ENCODE measurements at regions not wholly inside any gene's neighbourhood (a gene's known extent, or its start where the extent isn't known, plus 50 kb on each side); places are given as distances from the start of the nearest gene placed in this dataset.
"Not testable (repeated sequence)": the region's sequence is repeated elsewhere in the genome, so short reads cannot be mapped to it uniquely, and the experiment has no call there.

DNA sequence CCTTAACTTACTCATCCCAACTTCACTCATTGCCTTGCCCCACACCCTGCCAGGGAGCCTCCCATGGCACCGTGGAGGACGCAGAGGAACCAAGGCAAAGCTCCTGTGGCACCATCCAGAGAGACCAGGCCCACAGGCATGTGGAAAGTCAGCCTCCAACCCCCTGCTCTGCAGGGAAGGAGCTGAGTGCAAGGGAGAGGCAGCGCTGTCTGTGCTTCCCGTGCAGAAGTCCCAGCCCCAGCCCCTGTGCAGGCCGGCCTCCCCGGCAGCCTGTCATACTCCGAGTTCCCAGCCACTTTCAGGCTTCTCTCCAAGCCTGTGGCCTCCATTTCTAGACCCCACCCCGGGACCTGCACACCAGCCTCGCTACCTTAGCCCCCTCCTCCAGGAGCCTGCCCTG is 106.4 kb downstream of the SINHCAF start:
- POLR2A ChIA-PET, result no interaction called here
- CTCF ChIA-PET, result no interaction called here
- no peak for DNase-seq (ENCODE audit: extremely low spot score)
- TF ChIP-seq, protein P1, sequence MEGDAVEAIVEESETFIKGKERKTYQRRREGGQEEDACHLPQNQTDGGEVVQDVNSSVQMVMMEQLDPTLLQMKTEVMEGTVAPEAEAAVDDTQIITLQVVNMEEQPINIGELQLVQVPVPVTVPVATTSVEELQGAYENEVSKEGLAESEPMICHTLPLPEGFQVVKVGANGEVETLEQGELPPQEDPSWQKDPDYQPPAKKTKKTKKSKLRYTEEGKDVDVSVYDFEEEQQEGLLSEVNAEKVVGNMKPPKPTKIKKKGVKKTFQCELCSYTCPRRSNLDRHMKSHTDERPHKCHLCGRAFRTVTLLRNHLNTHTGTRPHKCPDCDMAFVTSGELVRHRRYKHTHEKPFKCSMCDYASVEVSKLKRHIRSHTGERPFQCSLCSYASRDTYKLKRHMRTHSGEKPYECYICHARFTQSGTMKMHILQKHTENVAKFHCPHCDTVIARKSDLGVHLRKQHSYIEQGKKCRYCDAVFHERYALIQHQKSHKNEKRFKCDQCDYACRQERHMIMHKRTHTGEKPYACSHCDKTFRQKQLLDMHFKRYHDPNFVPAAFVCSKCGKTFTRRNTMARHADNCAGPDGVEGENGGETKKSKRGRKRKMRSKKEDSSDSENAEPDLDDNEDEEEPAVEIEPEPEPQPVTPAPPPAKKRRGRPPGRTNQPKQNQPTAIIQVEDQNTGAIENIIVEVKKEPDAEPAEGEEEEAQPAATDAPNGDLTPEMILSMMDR (IDR thresholded peaks at IDR 0.05; ENCODE audit: control extremely low read depth, extremely low read depth, low read depth, missing control alignments), result no peak

DNA sequence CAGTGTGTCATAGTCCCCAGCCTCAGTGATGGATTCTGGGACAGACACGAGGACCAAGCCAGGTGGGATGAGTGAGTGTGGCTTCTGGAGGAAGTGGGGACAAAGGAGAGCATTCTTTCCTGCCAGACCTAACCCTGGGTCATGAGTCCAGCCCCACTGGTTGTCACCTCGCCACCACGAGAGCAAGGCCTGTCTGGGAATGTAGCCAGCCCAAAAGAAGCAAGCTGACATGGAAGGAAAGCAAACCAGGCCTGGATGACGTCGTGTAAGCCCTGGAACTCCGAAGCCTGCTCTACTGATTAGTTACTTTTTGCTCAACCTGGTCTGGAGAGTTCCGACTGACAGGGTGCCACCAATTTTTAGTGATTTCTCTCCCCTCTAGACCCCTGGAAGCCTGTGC is 105.9 kb downstream of the SINHCAF start:
- TF ChIP-seq, protein P1 (IDR thresholded peaks at IDR 0.05; ENCODE audit: control extremely low read depth, extremely low read depth, low read depth, missing control alignments), result no peak
- ChIA-PET CTCF (no interaction called here), POLR2A (no interaction called here)
- peak; percentile 3 for DNase-seq (ENCODE audit: extremely low spot score)

DNA sequence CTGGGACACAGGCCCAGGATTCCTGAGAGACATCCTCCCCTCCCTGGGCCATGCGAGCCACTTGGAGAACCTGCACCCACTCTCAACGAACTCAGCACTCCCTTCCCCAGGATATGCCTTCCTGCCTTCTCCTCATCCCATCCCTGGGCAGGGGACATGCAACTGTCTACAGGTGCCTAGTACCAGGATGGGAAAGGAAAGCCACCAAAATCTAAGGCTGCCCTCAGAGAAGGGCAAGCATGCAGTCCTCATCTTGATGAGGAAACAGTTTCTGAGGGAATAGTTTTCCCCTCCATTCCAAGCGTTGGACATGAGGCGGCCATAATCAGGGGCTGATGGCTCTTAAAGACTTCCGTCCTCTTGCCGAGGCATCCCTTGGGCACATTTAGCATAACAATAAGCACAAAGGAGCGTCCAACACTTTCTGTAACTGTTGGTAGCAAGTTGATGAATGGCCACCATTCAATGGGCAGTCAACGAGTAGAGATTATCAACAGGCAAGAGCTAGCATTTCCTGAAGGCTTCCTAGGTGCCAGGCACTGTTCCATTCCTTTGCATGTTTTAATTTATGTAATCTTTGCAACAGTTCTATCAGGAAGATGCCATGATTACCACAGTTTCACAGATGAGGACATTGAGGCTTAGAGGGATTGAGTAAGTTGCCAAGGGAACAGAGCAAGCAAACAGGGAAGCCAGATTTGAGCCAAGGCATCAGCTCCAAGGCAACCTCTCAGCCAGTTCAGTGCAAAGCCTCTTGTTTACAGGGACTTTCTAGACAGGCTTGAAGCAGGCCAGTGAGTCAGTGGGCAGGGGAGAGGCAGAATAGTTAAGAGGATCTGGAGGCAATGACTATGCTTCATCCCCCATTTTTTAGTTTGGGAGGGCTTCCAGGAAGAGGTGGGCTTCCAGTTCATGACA is 105.1 kb downstream of the SINHCAF start:
- POLR2A ChIA-PET, result no interaction called here
- CTCF ChIA-PET, result interaction anchor here (1.1 kb wide), 1 partner anchor 14 kb away, joined by 3 read pairs; no protein-coding TSS in a partner anchor
- DNase-seq (ENCODE audit: extremely low spot score), result peak; percentile 6
- TF ChIP-seq, protein P1 (IDR thresholded peaks at IDR 0.05; ENCODE audit: control extremely low read depth, extremely low read depth, low read depth, missing control alignments), result no peak

DNA sequence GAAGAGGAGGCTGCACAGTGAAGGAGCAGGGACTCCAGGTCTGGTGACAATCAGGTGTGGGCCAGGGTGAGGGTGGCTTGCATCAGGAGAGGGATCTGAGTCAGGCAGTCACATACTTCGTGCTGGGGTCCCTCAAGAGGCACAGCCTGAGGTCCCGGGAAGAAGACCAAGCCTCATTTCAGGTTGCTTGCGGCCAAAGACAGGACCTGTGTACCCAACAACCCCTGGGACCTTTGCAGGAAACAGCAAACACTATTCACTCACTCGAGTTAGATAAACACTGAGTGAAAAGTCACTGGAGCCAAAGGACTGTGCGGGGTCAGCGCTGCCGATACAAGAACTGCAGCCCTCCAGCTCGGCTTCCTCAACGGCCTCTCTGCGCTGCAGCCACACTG is 104.4 kb downstream of the SINHCAF start:
- DNase-seq (ENCODE audit: extremely low spot score), result peak; percentile 7
- TF ChIP-seq, protein P1 (IDR thresholded peaks at IDR 0.05; ENCODE audit: control extremely low read depth, extremely low read depth, low read depth, missing control alignments), result no peak
- POLR2A ChIA-PET, result no interaction called here
- CTCF ChIA-PET, result interaction anchor here (1.1 kb wide), 1 partner anchor 13 kb away, joined by 3 read pairs; no protein-coding TSS in a partner anchor

DNA sequence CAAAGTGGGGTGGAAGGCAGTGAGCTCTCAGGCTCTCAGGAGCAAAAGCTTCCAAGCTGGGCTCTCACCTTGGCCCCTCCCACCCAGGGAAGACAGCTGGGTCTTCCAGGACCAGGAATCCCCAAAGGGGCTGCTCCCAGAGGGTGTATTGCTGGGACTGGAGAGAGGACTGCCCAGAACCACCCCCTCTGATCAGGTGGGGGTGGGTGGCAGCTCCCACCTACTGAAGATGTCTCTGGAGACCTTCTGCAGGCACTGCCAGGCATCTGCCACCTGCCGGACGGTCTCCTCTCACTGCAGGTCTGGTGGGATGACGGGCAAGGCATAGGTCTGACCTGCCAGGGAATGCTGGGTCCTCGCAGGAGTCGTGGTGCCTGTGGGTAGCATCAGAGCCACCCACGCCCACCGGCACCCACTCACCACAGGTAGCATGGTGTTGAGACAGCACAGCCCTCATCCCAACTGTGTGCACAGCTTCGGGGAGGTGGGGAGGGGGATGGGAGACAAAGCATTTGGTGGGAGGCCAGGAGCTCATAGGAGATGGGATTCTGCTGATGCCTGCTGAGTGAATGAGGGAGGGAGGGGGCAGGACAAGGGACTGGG is 103.2 kb downstream of the SINHCAF start:
- ChIA-PET POLR2A (no interaction called here), CTCF (interaction anchor here (0.9 to 1.4 kb wide), 3 partner anchors 12 to 17 kb away, joined by 3 read pairs; no protein-coding TSS in a partner anchor)
- TF ChIP-seq, protein P1 (IDR thresholded peaks at IDR 0.05; ENCODE audit: control extremely low read depth, extremely low read depth, low read depth, missing control alignments), result no peak
- DNase-seq (ENCODE audit: extremely low spot score), result peak; percentile 5

DNA sequence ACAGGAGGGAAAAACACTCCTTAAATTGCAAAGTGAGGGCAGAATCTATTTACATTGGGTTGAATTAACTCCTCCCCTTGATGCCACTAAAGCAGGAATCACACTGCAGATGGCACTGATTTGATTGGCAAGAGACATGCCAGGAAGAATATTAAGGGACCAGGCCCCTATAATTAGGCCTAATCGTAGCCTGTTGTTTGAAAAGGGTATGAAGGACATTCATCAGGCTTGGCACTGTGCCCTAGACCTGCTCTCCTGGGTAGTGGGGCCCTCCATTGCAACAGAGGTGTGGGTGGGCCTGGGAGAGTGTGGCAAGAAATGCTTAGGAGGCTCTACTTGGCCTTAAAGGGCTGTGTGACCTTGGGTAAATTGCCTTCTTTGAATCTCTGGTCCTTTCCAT is 102.3 kb downstream of the SINHCAF start:
- CTCF ChIA-PET, result interaction anchor here (0.9 to 1.4 kb wide), 3 partner anchors 12 to 16 kb away, joined by 3 read pairs; no protein-coding TSS in a partner anchor
- DNase-seq (ENCODE audit: extremely low spot score); POLR2A ChIA-PET: not testable (repeated sequence)

Data from GM10248 (cell line).